ENCODE measurements at regions not wholly inside any gene's neighbourhood (a gene's known extent, or its start where the extent isn't known, plus 50 kb on each side); places are given as distances from the start of the nearest gene placed in this dataset.
"Not testable (repeated sequence)": the region's sequence is repeated elsewhere in the genome, so short reads cannot be mapped to it uniquely, and the experiment has no call there.

GRCh38 chr5:174900240-174900865 lies 176.0 kb downstream of the MSX2 start:
- Mint-ChIP-seq H3K4me3 (no peak overlapping the region), H3K36me3 (ENCODE audit: low read depth) (no peaks in the 10 kb centered on the region), H3K27me3 (ENCODE audit: low read depth) (peaks cover 4% of the 10 kb centered on the region), H3K9me3 (no peaks in the 10 kb centered on the region), H3K27ac (no peak overlapping the region), H3K4me1 (ENCODE audit: low read depth) (peaks cover 6% of the 10 kb centered on the region)
- no peak for DNase-seq (ENCODE audit: low spot score)

- H3K36me3 Mint-ChIP-seq (ENCODE audit: low read depth): no peaks in the 10 kb centered on the region
- peaks cover 6% of the 10 kb centered on the region for H3K4me1 Mint-ChIP-seq (ENCODE audit: low read depth)
- no peaks in the 10 kb centered on the region for H3K27me3 Mint-ChIP-seq (ENCODE audit: low read depth)
- no peak for DNase-seq (ENCODE audit: low spot score)
- no peaks in the 10 kb centered on the region for H3K9me3 Mint-ChIP-seq
- no peak overlapping the region for H3K27ac Mint-ChIP-seq
- no peak overlapping the region for H3K4me3 Mint-ChIP-seq
Observed at GRCh38 chr5:174897281-174897950, 173.0 kb downstream of the MSX2 start.

- Mint-ChIP-seq H3K36me3 (ENCODE audit: low read depth) (no peaks in the 10 kb centered on the region), H3K27me3 (ENCODE audit: low read depth) (no peaks in the 10 kb centered on the region), H3K4me3 (no peak overlapping the region), H3K4me1 (ENCODE audit: low read depth) (peaks cover 3% of the 10 kb centered on the region), H3K27ac (no peak overlapping the region), H3K9me3 (no peaks in the 10 kb centered on the region)
- DNase-seq (ENCODE audit: low spot score): no peak
Observed at GRCh38 chr5:174895360-174895759, 171.0 kb downstream of the MSX2 start.

- Mint-ChIP-seq H3K4me1 (ENCODE audit: low read depth) (no peaks in the 10 kb centered on the region), H3K27me3 (ENCODE audit: low read depth) (no peaks in the 10 kb centered on the region), H3K4me3 (no peak overlapping the region), H3K9me3 (no peaks in the 10 kb centered on the region), H3K27ac (no peak overlapping the region), H3K36me3 (ENCODE audit: low read depth) (no peaks in the 10 kb centered on the region)
- no peak for DNase-seq (ENCODE audit: low spot score)
Observed at GRCh38 chr5:174892742-174893141, 168.4 kb downstream of the MSX2 start.

- H3K4me3 Mint-ChIP-seq; H3K36me3 Mint-ChIP-seq (ENCODE audit: low read depth); H3K9me3 Mint-ChIP-seq; H3K27me3 Mint-ChIP-seq (ENCODE audit: low read depth); H3K27ac Mint-ChIP-seq; H3K4me1 Mint-ChIP-seq (ENCODE audit: low read depth); DNase-seq (ENCODE audit: low spot score): not testable (repeated sequence)
Observed at GRCh38 chr5:174880412-174881200, 156.2 kb downstream of the MSX2 start.

GRCh38 chr5:174877987-174878386 lies 153.6 kb downstream of the MSX2 start:
- Mint-ChIP-seq H3K36me3 (ENCODE audit: low read depth) (no peaks in the 10 kb centered on the region), H3K4me1 (ENCODE audit: low read depth) (no peaks in the 10 kb centered on the region), H3K9me3 (no peaks in the 10 kb centered on the region), H3K4me3 (no peak overlapping the region), H3K27ac (no peak overlapping the region), H3K27me3 (ENCODE audit: low read depth) (peaks cover 2% of the 10 kb centered on the region)
- no peak for DNase-seq (ENCODE audit: low spot score)

GRCh38 chr5:174872271-174872670 lies 147.9 kb downstream of the MSX2 start:
- no peaks in the 10 kb centered on the region for H3K4me1 Mint-ChIP-seq (ENCODE audit: low read depth)
- no peaks in the 10 kb centered on the region for H3K36me3 Mint-ChIP-seq (ENCODE audit: low read depth)
- no peak overlapping the region for H3K27ac Mint-ChIP-seq
- no peak overlapping the region for H3K4me3 Mint-ChIP-seq
- no peaks in the 10 kb centered on the region for H3K9me3 Mint-ChIP-seq
- no peak for DNase-seq (ENCODE audit: low spot score)
- H3K27me3 Mint-ChIP-seq (ENCODE audit: low read depth): peaks cover 2% of the 10 kb centered on the region

GRCh38 chr5:174852143-174852542 lies 127.8 kb downstream of the MSX2 start:
- Mint-ChIP-seq H3K4me1 (ENCODE audit: low read depth) (no peaks in the 10 kb centered on the region), H3K36me3 (ENCODE audit: low read depth) (no peaks in the 10 kb centered on the region), H3K27ac (no peak overlapping the region), H3K27me3 (ENCODE audit: low read depth) (no peaks in the 10 kb centered on the region), H3K9me3 (no peaks in the 10 kb centered on the region), H3K4me3 (no peak overlapping the region)
- no peak for DNase-seq (ENCODE audit: low spot score)

- no peaks in the 10 kb centered on the region for H3K4me1 Mint-ChIP-seq (ENCODE audit: low read depth)
- H3K27ac Mint-ChIP-seq: no peak overlapping the region
- no peaks in the 10 kb centered on the region for H3K9me3 Mint-ChIP-seq
- no peaks in the 10 kb centered on the region for H3K36me3 Mint-ChIP-seq (ENCODE audit: low read depth)
- no peak for DNase-seq (ENCODE audit: low spot score)
- no peaks in the 10 kb centered on the region for H3K27me3 Mint-ChIP-seq (ENCODE audit: low read depth)
- H3K4me3 Mint-ChIP-seq: no peak overlapping the region
Observed at GRCh38 chr5:174850565-174851169, 126.3 kb downstream of the MSX2 start.

- no peaks in the 10 kb centered on the region for H3K9me3 Mint-ChIP-seq
- no peaks in the 10 kb centered on the region for H3K27me3 Mint-ChIP-seq (ENCODE audit: low read depth)
- no peaks in the 10 kb centered on the region for H3K36me3 Mint-ChIP-seq (ENCODE audit: low read depth)
- H3K4me1 Mint-ChIP-seq (ENCODE audit: low read depth): no peaks in the 10 kb centered on the region
- H3K4me3 Mint-ChIP-seq: no peak overlapping the region
- no peak for DNase-seq (ENCODE audit: low spot score)
- no peak overlapping the region for H3K27ac Mint-ChIP-seq
Observed at GRCh38 chr5:174849426-174849825, 125.0 kb downstream of the MSX2 start.

- Mint-ChIP-seq H3K4me3 (no peak overlapping the region), H3K4me1 (ENCODE audit: low read depth) (no peaks in the 10 kb centered on the region), H3K27ac (no peak overlapping the region)
Observed at GRCh38 chr5:174844971-174845370, 120.6 kb downstream of the MSX2 start.

GRCh38 chr5:174843263-174844250 lies 119.2 kb downstream of the MSX2 start:
- Mint-ChIP-seq H3K9me3 (no peaks in the 10 kb centered on the region), H3K27ac (no peak overlapping the region), H3K4me1 (ENCODE audit: low read depth) (no peaks in the 10 kb centered on the region), H3K27me3 (ENCODE audit: low read depth) (no peaks in the 10 kb centered on the region), H3K36me3 (ENCODE audit: low read depth) (no peaks in the 10 kb centered on the region), H3K4me3 (no peak overlapping the region)
- no peak for DNase-seq (ENCODE audit: low spot score)

More at GRCh38 chr5:174844971-174845370, 120.6 kb downstream of the MSX2 start:
- Mint-ChIP-seq H3K27me3 (ENCODE audit: low read depth) (no peaks in the 10 kb centered on the region), H3K36me3 (ENCODE audit: low read depth) (no peaks in the 10 kb centered on the region), H3K9me3 (no peaks in the 10 kb centered on the region)
- DNase-seq (ENCODE audit: low spot score): no peak

GRCh38 chr5:174840435-174840834 lies 116.1 kb downstream of the MSX2 start:
- Mint-ChIP-seq H3K9me3 (no peaks in the 10 kb centered on the region), H3K36me3 (ENCODE audit: low read depth) (no peaks in the 10 kb centered on the region), H3K27ac (no peak overlapping the region), H3K4me1 (ENCODE audit: low read depth) (no peaks in the 10 kb centered on the region), H3K27me3 (ENCODE audit: low read depth) (peaks cover 2% of the 10 kb centered on the region), H3K4me3 (no peak overlapping the region)
- no peak for DNase-seq (ENCODE audit: low spot score)

Data from T-helper 2 cell treated with Interferon-gamma antibody and Interleukin-4, amounts not matched to agents 5 μg/mL and 100 μg/mL, for 36 hours (primary cell).